GM21526 (cell line): ENCODE measurements at regions not wholly inside any gene's neighbourhood (a gene's known extent, or its start where the extent isn't known, plus 50 kb on each side); places are given as distances from the start of the nearest gene placed in this dataset.

Experiments used
- ATAC-seq: cut with Tn5 transposase; IDR thresholded peaks from one replicate; pipeline ENCODE4 v1.9.1; 2021; ENCODE audit warnings: moderate library complexity; ENCODE audit not compliant: unreplicated experiment, low FRiP score

DNA sequence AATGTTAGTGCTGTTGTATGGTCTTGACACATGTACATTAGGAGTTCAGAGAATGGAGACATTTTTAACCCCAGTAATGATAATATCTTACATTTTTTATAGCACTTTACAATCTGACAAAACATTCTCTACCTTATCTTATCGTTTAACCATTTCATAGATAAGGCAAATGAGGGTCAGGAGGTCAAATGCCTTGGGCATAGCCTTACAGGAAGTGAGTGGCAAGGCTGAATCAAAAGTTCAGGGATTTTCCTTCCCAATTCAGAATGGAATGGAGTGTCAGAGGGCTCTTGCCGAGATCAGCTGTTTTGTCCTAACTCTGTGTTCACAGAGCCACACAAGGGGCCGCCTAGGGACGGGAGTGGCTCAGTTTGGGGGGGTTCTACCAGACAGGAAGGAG, 57.6 kb upstream of the AK4 start:
- no peak for ATAC-seq

GRCh38 chr1:65092691-65093090, 55.3 kb upstream of the AK4 start:
- ATAC-seq, result no peak

DNA sequence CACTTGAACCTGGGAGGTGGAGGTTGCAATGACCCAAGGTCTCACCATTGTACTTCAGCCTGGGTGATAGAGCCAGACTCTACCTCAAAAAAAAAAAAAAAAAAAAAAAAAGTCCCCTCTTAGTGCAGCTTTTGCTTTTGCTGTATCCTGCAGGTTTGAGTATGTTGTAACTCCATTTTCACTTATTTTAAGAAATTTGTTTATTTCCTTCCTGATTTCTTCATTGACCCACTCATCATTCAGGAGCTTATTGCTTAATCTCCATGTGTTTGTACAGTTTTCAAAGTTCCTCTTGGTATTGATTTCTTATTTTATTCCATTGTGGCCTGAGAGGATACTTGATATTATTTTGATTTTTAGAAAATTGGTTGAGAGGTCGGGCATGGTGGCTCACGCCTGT, 50.9 kb upstream of the AK4 start:
- no peak for ATAC-seq
